ENCODE measurements at regions not wholly inside any gene's neighbourhood (a gene's known extent, or its start where the extent isn't known, plus 50 kb on each side); places are given as distances from the start of the nearest gene placed in this dataset.

DNA sequence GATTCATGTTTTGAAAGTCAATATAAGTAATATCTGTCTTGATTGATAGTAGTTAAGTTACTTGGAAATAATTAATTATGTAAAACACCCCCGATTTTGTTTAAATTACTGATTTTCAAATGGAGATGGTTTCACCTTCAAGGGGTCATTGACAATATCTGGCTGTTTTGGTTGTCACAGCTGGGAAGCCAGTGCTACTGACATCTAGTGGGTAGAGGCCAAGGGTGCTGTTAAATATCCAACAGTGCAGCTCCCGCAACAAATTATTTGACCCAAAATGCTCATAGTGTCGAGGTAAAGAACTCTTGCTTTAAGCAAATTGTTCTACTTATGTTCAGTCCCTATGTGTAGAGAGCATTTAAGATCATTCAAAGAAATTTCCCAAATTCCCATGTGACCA lies 50.6 kb upstream of the PCDH20 start:
- H3K4me1 ChIP-seq (ENCODE audit: low read length) = no peaks in the 10 kb centered on the region
- no peak overlapping the region for H3K9ac ChIP-seq (ENCODE audit: low read length)
- H3K36me3 ChIP-seq (replicated peaks; ENCODE audit: insufficient read depth, low read length) = no peaks in the 10 kb centered on the region
- H3K9me3 ChIP-seq (replicated peaks; ENCODE audit: insufficient read depth, low read length) = no peaks in the 10 kb centered on the region
- no peak overlapping the region for H2AFZ ChIP-seq (ENCODE audit: low read length)
- no peak overlapping the region for H3K4me2 ChIP-seq (ENCODE audit: low read depth, low read length)
- no peak for DNase-seq
- H3K9me2 ChIP-seq (replicated peaks; ENCODE audit: insufficient read depth, low read length) = no peaks in the 10 kb centered on the region
- no peaks in the 10 kb centered on the region for H3K27me3 ChIP-seq (replicated peaks; ENCODE audit: insufficient read depth, low read length)
- H3K79me2 ChIP-seq (ENCODE audit: low read length) = no peaks in the 10 kb centered on the region
- H4K20me1 ChIP-seq (ENCODE audit: insufficient read depth, low read length) = no peaks in the 10 kb centered on the region
- no peak overlapping the region for H3K27ac ChIP-seq (ENCODE audit: low read length)
- TF ChIP-seq, protein P1, sequence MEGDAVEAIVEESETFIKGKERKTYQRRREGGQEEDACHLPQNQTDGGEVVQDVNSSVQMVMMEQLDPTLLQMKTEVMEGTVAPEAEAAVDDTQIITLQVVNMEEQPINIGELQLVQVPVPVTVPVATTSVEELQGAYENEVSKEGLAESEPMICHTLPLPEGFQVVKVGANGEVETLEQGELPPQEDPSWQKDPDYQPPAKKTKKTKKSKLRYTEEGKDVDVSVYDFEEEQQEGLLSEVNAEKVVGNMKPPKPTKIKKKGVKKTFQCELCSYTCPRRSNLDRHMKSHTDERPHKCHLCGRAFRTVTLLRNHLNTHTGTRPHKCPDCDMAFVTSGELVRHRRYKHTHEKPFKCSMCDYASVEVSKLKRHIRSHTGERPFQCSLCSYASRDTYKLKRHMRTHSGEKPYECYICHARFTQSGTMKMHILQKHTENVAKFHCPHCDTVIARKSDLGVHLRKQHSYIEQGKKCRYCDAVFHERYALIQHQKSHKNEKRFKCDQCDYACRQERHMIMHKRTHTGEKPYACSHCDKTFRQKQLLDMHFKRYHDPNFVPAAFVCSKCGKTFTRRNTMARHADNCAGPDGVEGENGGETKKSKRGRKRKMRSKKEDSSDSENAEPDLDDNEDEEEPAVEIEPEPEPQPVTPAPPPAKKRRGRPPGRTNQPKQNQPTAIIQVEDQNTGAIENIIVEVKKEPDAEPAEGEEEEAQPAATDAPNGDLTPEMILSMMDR (IDR thresholded peaks at IDR 0.05; ENCODE audit: low read length) = peak; percentile 5; the same call in 1 of the 2 replicates
- no peak for TF ChIP-seq EZH2 (optimal IDR thresholded peaks at IDR 0.05; ENCODE audit: low read depth, low read length)
- no peaks in the 10 kb centered on the region for H3F3A ChIP-seq (ENCODE audit: insufficient read depth, low read length)
- no peak overlapping the region for H3K4me3 ChIP-seq (ENCODE audit: low read length)

All from MM.1S (cell line).